PC-9 (cell line): ENCODE measurements at regions not wholly inside any gene's neighbourhood (a gene's known extent, or its start where the extent isn't known, plus 50 kb on each side); places are given as distances from the start of the nearest gene placed in this dataset.

Source experiments
- CTCF ChIP-seq: fragments of 200-600 bp; sonication (generic); conservative IDR thresholded peaks from 2 replicates; pipeline ENCODE4 v1.6.1; 2017; ENCODE audit warnings: mixed run types, antibody characterized with exemption, mild to moderate bottlenecking, moderate library complexity
- EZH2 ChIP-seq: fragments of 200-600 bp; sonication (generic); IDR thresholded peaks from 2 replicates; pipeline ENCODE4 v1.8.0; 2017; ENCODE audit warnings: antibody characterized with exemption, low read depth

GRCh38 chr11:19551457-19551856 lies 161.2 kb upstream of the NAV2 start:
- TF ChIP-seq CTCF (no peak), EZH2 (no peak)
